ENCODE measurements at regions not wholly inside any gene's neighbourhood (a gene's known extent, or its start where the extent isn't known, plus 50 kb on each side); places are given as distances from the start of the nearest gene placed in this dataset.
A peak's percentile ranks its signal among the peaks of the same experiment; 100 is the strongest.

GRCh38 chr15:79185199-79185598, 94.6 kb upstream of the RASGRF1 start:
- no peak for DNase-seq

DNA sequence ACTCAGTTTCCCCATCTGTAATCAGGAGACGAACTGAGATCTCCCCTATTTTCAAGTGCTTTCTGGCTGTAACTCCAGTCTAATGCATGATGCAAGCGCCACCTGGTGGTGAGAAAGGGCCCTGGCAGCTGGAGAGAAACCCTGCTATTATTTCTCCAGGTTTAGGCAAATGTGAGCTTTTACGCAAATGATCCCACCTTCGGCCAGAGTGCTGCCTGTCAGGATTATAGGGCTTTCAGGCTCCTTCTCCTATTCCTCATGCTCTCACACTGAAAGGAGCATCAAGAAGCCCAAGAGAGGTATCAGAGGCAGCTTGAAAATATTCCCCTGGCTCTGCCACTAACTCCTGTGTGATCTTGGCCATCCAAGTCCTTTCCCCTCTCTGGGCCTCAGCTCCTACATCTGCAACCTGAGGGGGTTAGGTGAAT, 93.9 kb upstream of the RASGRF1 start:
- DNase-seq, result peak; percentile 45

DNA sequence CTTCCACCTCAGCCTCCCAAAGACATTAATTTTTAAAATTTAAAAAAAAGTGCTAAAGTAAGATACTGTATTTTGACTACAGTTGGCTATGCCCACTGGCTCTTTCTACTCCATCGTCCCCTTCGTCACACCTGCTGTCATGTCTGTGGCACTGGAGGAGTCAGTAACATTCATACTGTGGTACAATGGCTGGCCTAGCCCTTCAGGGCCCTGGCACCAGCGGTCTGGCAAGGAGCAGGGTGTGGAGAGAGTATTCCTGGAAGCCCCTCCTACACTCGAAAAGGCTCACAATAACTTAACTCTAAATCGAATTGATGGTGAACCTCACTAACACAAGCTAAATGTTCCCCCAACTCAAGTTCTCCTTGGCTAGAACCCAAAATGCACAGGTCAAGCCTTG, 89.7 kb upstream of the RASGRF1 start:
- DNase-seq, result no peak

DNA sequence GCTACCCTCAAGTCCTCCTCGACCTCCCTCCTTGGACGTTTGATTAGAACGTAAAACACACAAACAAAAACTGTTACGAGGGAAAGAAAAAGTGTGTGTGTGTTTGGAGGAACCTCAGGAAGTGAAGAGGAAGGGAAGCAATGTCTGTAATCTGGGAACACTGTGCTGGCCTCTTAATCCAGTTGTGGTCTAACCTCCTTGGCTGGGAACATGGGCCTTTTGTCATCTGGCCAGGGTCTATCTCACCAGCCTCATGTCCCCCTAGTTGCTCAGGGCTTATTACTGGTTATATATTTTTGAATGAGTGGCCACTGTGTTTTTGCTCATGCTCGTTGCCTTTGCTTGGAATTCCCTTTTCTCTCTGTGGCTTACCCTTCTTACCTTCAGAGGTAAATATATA, 89.0 kb upstream of the RASGRF1 start:
- DNase-seq, result no peak

GRCh38 chr15:79179108-79179561, 88.6 kb upstream of the RASGRF1 start:
- DNase-seq, result no peak

- DNase-seq, result no peak
Measured at GRCh38 chr15:79178594-79178993, 88.0 kb upstream of the RASGRF1 start.

- no peak for DNase-seq
Measured at GRCh38 chr15:79176151-79176550, 85.6 kb upstream of the RASGRF1 start.

GRCh38 chr15:79172801-79173460, 82.4 kb upstream of the RASGRF1 start:
- no peak for DNase-seq

DNA sequence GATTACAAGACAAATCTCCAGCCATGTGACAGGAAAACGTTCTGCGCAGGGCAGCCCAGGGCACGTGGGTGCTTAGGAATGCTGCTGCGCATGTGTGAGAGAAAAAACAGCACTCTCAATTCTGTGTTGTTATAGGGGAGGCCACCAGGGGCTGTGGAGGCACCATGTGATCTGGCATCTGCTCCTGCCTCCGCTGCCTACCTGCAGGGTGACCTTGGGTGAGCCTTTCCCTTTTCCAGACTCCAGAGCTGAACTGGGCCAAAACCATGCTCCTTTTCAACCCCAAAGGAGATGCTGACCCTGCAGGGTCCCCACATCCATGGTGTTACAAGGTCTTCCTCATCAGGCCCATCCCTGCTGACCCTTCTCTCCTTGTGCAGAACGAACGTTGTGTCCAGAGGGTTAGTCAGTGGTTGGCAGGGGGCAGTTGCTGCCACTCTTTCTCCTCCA, 81.5 kb upstream of the RASGRF1 start:
- no peak for DNase-seq

GRCh38 chr15:79171320-79172031, 80.9 kb upstream of the RASGRF1 start:
- DNase-seq, result no peak

- DNase-seq, result no peak
Measured at GRCh38 chr15:79170256-79170664, 79.7 kb upstream of the RASGRF1 start.

- no peak for DNase-seq
Measured at GRCh38 chr15:79169526-79170133, 79.0 kb upstream of the RASGRF1 start.

GRCh38 chr15:79168922-79169456, 78.4 kb upstream of the RASGRF1 start:
- DNase-seq, result peak; percentile 26

DNA sequence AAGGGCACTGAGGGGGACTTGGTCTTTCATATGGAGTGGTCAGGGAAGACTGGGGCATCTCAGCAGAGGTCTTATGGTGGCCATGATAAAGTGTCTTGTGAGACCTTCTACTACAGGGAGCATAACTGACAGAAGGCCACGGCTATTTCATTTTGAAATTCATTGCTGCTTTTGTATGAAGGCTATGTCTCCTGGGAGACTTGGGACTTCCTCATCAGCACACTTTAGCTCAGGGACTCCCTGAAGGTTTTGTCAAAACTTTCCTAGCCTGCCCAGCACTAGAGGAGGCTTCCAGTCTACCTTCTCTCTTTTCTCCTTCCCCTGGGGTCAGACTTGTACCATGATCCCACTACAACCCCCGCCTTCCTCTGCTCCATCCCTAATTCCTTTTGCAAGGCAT, 77.2 kb upstream of the RASGRF1 start:
- DNase-seq, result no peak

- no peak for DNase-seq
Measured at GRCh38 chr15:79166311-79166955, 75.9 kb upstream of the RASGRF1 start.

- no peak for DNase-seq
Measured at GRCh38 chr15:79164465-79164864, 73.9 kb upstream of the RASGRF1 start.

DNA sequence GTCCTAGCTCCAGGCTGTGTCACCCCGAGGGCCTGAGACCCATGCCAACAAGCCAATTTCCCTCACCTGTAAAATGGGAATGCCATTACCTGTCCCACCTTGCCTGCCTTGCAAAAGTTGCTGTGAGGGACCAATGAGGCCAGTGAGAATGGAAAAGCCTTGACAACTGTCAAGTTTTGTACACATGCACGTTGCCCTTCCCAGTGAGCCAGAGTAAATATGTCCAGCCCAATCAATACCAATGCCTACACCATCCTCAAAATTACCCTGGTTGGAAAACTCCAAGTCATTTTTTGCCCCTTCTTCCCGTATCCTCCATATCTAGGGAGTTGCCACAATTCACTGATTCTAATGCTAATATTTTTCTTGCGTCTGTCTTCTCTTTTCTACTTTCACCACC, 73.5 kb upstream of the RASGRF1 start:
- DNase-seq, result no peak

GRCh38 chr15:79163395-79163794, 72.8 kb upstream of the RASGRF1 start:
- no peak for DNase-seq

DNA sequence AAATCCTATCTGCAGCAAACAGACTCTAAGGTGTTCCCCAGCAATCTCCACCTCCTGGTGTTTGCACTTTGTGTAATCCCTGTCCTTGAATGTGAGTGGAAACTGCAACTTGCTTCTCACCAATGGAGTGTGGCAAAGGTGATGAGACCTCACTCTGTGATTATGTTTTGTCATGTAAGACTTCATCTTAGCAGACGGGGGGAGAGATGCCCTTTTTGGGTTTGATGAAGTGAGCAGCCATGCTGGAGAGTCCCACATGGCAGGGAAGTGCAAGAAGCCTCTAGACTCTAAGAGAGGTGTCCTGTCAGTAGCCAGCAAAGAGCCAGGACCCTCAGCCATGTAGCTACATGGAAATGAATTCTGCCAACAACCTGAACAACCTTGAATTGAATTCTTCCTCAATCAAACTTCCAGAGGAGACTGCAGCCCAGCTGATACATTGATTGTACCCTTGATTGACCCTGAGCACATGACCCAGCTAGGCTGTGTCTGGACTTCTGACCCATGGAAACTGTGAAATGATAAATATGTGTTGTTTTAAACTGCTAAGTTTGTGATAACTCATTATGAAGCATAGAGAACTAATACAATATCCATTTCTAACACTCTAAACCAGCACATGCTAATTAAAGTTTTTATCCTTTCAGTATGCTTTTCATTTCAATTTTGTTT, 71.4 kb upstream of the RASGRF1 start:
- no peak for DNase-seq

DNA sequence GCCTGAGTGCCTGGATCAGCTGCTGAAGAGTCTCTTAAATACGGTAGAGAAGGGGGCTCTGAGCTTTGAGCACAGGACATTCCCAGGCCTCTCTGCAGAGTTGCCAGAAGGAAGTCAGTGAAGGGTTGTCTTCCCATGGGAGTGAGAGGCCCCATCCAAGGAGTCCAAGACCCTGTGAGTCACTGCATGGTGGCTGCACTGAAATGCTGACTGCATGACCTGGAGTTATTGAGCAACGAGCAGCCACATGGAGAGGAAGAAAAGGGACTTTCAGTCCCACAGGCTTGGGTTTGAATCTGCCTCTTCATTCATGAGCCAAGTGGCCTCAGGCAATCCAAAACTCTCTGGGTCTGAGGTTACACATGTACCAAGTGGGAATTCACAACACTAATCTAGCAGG, 69.6 kb upstream of the RASGRF1 start:
- DNase-seq, result no peak

GRCh38 chr15:79157631-79158592, 67.3 kb upstream of the RASGRF1 start:
- DNase-seq, result no peak

Data from right kidney (tissue), 1 donor.